Lung (tissue), 11 donors: ENCODE measurements at regions not wholly inside any gene's neighbourhood (a gene's known extent, or its start where the extent isn't known, plus 50 kb on each side); places are given as distances from the start of the nearest gene placed in this dataset.

Experiments
- ATAC-seq: fragments of 200-7000 bp; cut with Tn5 transposase; one replicate; pipeline ENCODE4 v1.9.1; 2020; ENCODE audit warnings: moderate number of reproducible peaks; ENCODE audit not compliant: insufficient read depth, low FRiP score
- DNase-seq, 3 donors: peaks; one replicate each; pipeline ENCODE4 v3.0.0-alpha.2; 2013 to 2017
- H3K27ac ChIP-seq, 2 donors: one replicate each; pipeline ENCODE4 v1.5.1; 2013; ENCODE audit warnings: mild to moderate bottlenecking in 2 of 2, moderate library complexity in 2 of 2, control low read depth in 1 of 2, inconsistent platforms in 1 of 2, low read depth in 1 of 2, low read length in 1 of 2
- H3K27me3 ChIP-seq, 3 donors: one replicate each; pipeline ENCODE4 v1.5.1; 2013; ENCODE audit warnings: low read length in 2 of 3; ENCODE audit not compliant: control insufficient read depth in 3 of 3, insufficient read depth in 3 of 3
- H3K36me3 ChIP-seq, 4 donors: one replicate each; pipeline ENCODE4 v1.5.1; 2013; ENCODE audit warnings: low read length in 4 of 4, mild to moderate bottlenecking in 1 of 4, moderate library complexity in 1 of 4; ENCODE audit not compliant: control insufficient read depth in 4 of 4, insufficient read depth in 4 of 4
- H3K4me1 ChIP-seq, 5 donors: one replicate each; pipeline ENCODE4 v1.5.1; 2013; ENCODE audit warnings: low read length in 5 of 5, mild to moderate bottlenecking in 2 of 5, moderate library complexity in 1 of 5; ENCODE audit not compliant: control insufficient read depth in 5 of 5, insufficient read depth in 5 of 5
- H3K4me3 ChIP-seq: one replicate; pipeline ENCODE4 v1.5.1; 2013; ENCODE audit warnings: mild to moderate bottlenecking, control low read depth, moderate library complexity
- H3K9ac ChIP-seq, 2 donors: one replicate each; pipeline ENCODE4 v1.5.1; 2013; ENCODE audit warnings: low read length in 2 of 2, control low read depth in 1 of 2; ENCODE audit not compliant: insufficient read depth in 1 of 2
- H3K9me3 ChIP-seq, 4 donors: one replicate each; pipeline ENCODE4 v1.5.1; 2013; ENCODE audit warnings: low read length in 3 of 4, mild to moderate bottlenecking in 1 of 4, moderate library complexity in 1 of 4; ENCODE audit not compliant: control insufficient read depth in 4 of 4, insufficient read depth in 3 of 4
- WGBS, 2 donors: extraction: QIAGEN DNeasy Blood & Tissue Kit; methylation state at CpG; one replicate each; pipeline ENCODE4 v1.1.7; 2013; 5-methylcytosine and 5-hydroxymethylcytosine counted together
- TF ChIP-seq, protein P1 (sequence below): IDR thresholded peaks from 2 replicates; pipeline ENCODE4 v1.5.1; 2012; ENCODE audit warnings: mild to moderate bottlenecking; ENCODE audit errors: control extremely low read depth, extremely low read depth
- donor health status: control.
- donor health status: control.
- donor health status: Bipolar disorder and iron deficiency.
- donor health status: healthy.
- donor health status: DM: yes; HTN: yes; CAD: no.

DNA sequence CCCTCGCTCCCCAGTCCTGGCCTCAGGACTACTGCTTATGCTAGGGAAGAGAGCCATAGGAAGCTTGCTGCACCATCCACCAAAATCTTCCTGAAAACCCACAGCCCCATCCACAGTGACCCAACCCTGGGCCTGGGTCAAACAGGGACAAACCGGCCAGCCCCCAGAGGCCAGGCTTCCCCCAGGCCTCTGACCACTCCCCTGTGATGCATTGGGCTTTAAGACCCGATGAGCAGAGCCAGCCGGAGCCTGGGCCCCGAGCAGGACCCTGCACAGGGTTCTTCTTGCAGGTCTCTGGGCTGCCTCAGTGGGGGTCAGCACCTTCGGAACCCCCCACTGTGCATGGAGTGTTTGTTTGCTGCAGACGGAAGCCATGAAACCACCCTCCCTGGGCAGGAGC is 583.7 kb downstream of the BRD1 start:
- no peak overlapping the region for H3K4me3 ChIP-seq
- no peaks in the 10 kb centered on the region for H3K4me1 ChIP-seq
- no peak for ATAC-seq
- TF ChIP-seq, protein P1, sequence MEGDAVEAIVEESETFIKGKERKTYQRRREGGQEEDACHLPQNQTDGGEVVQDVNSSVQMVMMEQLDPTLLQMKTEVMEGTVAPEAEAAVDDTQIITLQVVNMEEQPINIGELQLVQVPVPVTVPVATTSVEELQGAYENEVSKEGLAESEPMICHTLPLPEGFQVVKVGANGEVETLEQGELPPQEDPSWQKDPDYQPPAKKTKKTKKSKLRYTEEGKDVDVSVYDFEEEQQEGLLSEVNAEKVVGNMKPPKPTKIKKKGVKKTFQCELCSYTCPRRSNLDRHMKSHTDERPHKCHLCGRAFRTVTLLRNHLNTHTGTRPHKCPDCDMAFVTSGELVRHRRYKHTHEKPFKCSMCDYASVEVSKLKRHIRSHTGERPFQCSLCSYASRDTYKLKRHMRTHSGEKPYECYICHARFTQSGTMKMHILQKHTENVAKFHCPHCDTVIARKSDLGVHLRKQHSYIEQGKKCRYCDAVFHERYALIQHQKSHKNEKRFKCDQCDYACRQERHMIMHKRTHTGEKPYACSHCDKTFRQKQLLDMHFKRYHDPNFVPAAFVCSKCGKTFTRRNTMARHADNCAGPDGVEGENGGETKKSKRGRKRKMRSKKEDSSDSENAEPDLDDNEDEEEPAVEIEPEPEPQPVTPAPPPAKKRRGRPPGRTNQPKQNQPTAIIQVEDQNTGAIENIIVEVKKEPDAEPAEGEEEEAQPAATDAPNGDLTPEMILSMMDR, result no peak
- H3K9me3 ChIP-seq, result no peaks in the 10 kb centered on the region
- no peak overlapping the region for H3K9ac ChIP-seq
- DNase-seq, result no peak
- no peaks in the 10 kb centered on the region for H3K36me3 ChIP-seq
- 88 to 89% methylated on average over 7 of the region's 7 CpGs for WGBS, 2 donors
- H3K27me3 ChIP-seq, result no peaks in the 10 kb centered on the region
- H3K27ac ChIP-seq, result no peak overlapping the region

DNA sequence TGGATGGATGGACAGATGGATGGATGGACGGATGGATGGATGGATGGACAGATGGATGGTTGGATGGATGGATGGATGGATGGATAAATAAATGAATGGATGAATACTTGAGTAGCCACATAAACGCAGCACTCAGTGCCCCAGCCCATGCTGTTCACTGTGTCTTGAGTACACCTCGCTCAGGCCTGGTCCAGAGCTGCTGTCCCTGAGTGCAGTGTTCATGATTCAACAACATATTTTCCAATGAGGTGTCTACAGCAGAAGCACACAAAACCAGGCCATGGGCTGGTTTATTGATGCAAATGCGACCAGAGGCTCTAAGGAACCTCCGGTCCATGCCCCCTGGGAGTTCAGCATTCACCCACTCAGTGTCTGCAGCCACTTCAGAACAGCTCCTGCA is 584.3 kb downstream of the BRD1 start:
- no peaks in the 10 kb centered on the region for H3K4me1 ChIP-seq
- H3K27me3 ChIP-seq, result no peaks in the 10 kb centered on the region
- DNase-seq, result no peak
- no peaks in the 10 kb centered on the region for H3K9me3 ChIP-seq
- no peak overlapping the region for H3K4me3 ChIP-seq
- H3K27ac ChIP-seq, result no peak overlapping the region
- TF ChIP-seq, protein P1, result no peak
- H3K36me3 ChIP-seq, result no peaks in the 10 kb centered on the region
- no peak for ATAC-seq
- 85 to 92% methylated on average over 5 of the region's 5 CpGs for WGBS, 2 donors
- H3K9ac ChIP-seq, result no peak overlapping the region

DNA sequence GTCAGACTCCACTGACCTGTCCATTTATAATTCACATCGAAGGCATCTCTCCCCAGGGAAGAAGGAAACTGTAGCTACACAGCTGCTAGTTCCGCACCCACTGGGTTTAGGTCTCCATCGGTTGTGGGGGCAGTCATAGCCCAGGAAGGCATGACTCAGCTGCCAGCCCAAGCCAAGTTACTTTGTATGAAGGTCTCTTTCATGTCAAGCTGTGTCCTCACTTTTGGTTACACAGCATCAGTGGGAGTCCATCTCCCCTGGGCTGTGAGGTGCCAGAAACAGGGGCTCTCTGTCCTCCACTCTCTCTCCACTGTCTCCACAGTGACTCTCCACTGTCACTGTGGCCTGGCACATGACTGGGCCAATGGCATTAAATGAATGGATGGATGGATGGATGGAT is 585.2 kb downstream of the BRD1 start:
- Histone ChIP-seq H3K4me1 (no peaks in the 10 kb centered on the region), H3K27ac (no peak overlapping the region), H3K36me3 (no peaks in the 10 kb centered on the region), H3K27me3 (no peaks in the 10 kb centered on the region), H3K4me3 (no peak overlapping the region), H3K9ac (no peak overlapping the region), H3K9me3 (no peaks in the 10 kb centered on the region)
- TF ChIP-seq, protein P1, result no peak
- DNase-seq (no peak), ATAC-seq (no peak)
- WGBS, 2 donors, result 95 to 96% methylated on average over 3 of the region's 3 CpGs

DNA sequence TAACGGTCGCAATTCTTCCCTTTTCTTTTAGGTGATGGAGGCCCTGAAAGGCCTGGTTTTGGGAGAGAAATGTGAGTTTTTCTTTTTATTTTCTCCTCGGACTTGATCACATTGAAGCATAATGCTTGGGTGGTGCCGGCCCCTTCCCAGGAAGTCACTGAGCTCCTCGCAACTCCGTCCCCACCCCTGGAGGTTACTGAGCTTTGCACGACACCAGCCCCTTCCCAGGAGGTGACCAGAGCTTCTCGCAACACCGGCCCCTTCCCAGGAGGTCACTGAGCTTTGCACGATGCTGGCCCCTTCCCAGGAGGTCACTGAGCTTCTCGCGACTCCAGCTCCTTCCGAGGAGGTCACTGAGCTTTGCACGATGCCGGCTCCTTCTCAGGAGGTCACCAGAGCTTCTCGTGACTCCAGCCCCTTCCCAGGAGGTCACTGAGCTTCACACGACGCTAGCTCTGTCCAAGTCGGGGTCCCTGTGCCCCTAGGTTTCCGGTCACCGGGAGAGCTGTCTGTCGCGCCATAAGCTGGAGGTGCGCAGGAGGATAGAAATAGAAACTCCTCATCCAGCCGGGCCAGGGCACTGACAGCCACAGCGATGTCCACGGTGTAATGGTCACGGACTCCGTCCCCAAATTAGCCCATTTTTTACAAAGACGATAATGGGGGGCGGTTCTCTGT is 586.4 kb downstream of the BRD1 start:
- no peak for ATAC-seq
- H3K4me3 ChIP-seq, result no peak overlapping the region
- H3K4me1 ChIP-seq, result no peaks in the 10 kb centered on the region
- H3K9me3 ChIP-seq, result no peaks in the 10 kb centered on the region
- DNase-seq, result no peak
- no peaks in the 10 kb centered on the region for H3K36me3 ChIP-seq
- 81 to 84% methylated on average over 31 of the region's 31 CpGs for WGBS, 2 donors
- no peak overlapping the region for H3K27ac ChIP-seq
- no peak overlapping the region for H3K9ac ChIP-seq
- TF ChIP-seq, protein P1, result no peak
- no peaks in the 10 kb centered on the region for H3K27me3 ChIP-seq
